Endothelial cell (in vitro differentiated cells): ENCODE measurements at regions not wholly inside any gene's neighbourhood (a gene's known extent, or its start where the extent isn't known, plus 50 kb on each side); places are given as distances from the start of the nearest gene placed in this dataset.

ENCODE experiments used
- DNase-seq: peaks from one replicate; pipeline ENCODE4 v3.0.0; 2021; ENCODE audit warnings: low spot score
- H3K27ac Mint-ChIP-seq: one replicate; pipeline ENCODE4 v1.8.0; 2021; ENCODE audit warnings: mixed read lengths, inconsistent platforms; ENCODE audit not compliant: unreplicated experiment
- H3K27me3 Mint-ChIP-seq: one replicate; pipeline ENCODE4 v1.8.0; 2021; ENCODE audit warnings: mild to moderate bottlenecking, moderate library complexity, mixed read lengths, inconsistent platforms; ENCODE audit not compliant: unreplicated experiment
- H3K36me3 Mint-ChIP-seq: one replicate; pipeline ENCODE4 v1.8.0; 2021; ENCODE audit warnings: mild to moderate bottlenecking, low read depth, mixed read lengths, inconsistent platforms; ENCODE audit not compliant: unreplicated experiment
- H3K4me1 Mint-ChIP-seq: one replicate; pipeline ENCODE4 v1.8.0; 2021; ENCODE audit warnings: mild to moderate bottlenecking, mixed read lengths, inconsistent platforms; ENCODE audit not compliant: unreplicated experiment
- H3K4me3 Mint-ChIP-seq: one replicate; pipeline ENCODE4 v1.8.0; 2021; ENCODE audit warnings: mild to moderate bottlenecking, mixed read lengths, inconsistent platforms; ENCODE audit not compliant: unreplicated experiment
- H3K9me3 Mint-ChIP-seq: one replicate; pipeline ENCODE4 v1.8.0; 2021; ENCODE audit warnings: mixed read lengths, inconsistent platforms; ENCODE audit not compliant: unreplicated experiment
- CTCF ChIP-seq: fragments of 200-600 bp; sonication (generic); IDR thresholded peaks from one replicate; pipeline ENCODE4 v1.5.0; 2021; ENCODE audit warnings: antibody characterized with exemption; ENCODE audit not compliant: unreplicated experiment

DNA sequence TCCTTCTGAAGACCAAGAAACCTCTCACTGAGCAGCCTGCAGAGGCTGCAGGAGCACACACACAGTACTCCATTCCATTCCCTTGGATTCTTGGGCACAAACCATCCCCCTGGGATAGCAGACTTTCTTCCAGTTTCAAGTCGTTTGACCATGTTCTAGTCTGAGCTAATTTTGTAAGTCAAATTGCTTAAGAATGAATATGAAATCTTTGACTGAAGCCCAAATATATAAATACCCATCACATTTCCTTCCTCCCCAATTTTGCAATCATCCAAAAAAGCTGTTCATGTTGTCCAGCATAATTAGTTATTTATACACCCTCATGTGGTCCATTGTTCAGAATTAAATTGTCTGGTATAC lies 231.2 kb upstream of the TPRG1 start:
- peaks cover 6% of the 10 kb centered on the region for H3K27me3 Mint-ChIP-seq
- H3K27ac Mint-ChIP-seq, result no peak overlapping the region
- peaks cover 14% of the 10 kb centered on the region for H3K36me3 Mint-ChIP-seq

DNA sequence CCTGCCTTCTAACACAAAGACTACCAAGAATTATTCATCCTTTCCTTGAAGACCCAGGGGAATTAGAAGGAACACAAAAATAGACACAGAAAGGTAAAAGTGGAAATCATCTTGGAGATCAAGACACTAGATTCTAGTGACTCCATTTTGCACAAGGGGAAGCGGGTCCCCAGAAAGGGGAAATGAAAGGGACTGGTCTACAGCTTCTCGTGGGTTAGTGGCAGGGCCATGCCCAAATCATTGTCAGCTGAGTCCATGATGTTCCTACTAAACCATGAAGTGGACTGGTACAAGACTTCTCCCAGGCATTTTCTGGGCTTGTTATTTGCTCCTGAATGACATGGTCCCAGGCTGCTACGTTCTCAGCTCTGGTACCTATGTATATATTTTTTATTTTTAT lies 230.7 kb upstream of the TPRG1 start:
- Mint-ChIP-seq H3K4me1 (peaks cover 31% of the 10 kb centered on the region), H3K4me3 (no peak overlapping the region), H3K9me3 (no peaks in the 10 kb centered on the region), H3K27ac (no peak overlapping the region), H3K27me3 (peaks cover 9% of the 10 kb centered on the region), H3K36me3 (peaks cover 14% of the 10 kb centered on the region)
- no peak for DNase-seq
- no peak for TF ChIP-seq CTCF

More for the DNA sequence above, 231.2 kb upstream of the TPRG1 start:
- TF ChIP-seq CTCF, result no peak
- DNase-seq, result no peak
- Mint-ChIP-seq H3K4me3 (no peak overlapping the region), H3K4me1 (peaks cover 31% of the 10 kb centered on the region), H3K9me3 (no peaks in the 10 kb centered on the region)

- Mint-ChIP-seq H3K4me3 (no peak overlapping the region), H3K4me1 (peaks cover 23% of the 10 kb centered on the region), H3K36me3 (peaks cover 14% of the 10 kb centered on the region), H3K9me3 (no peaks in the 10 kb centered on the region), H3K27ac (no peak overlapping the region), H3K27me3 (peaks cover 10% of the 10 kb centered on the region)
- no peak for DNase-seq
- no peak for TF ChIP-seq CTCF
Measured at GRCh38 chr3:188942191-188942590, 229.6 kb upstream of the TPRG1 start.

DNA sequence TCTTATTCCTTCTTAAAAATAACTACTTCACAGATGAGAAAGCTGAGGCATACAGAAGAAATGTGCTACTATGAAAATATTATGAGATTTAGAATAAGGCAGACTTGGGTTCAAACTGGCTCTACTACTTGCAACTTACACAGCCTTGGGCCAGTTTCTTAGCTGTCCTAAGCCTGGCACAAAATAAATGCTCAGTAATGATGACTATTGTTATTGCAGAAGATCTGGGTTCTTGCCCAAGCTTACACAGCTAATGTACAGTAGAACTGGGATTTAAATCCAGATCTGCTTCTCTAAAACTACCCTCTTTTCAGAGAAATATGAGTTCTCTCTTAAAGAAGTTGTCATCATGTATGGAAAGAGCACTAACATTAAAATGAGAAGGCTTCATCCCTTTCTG lies 228.2 kb upstream of the TPRG1 start:
- Mint-ChIP-seq H3K9me3 (no peaks in the 10 kb centered on the region), H3K4me1 (peaks cover 12% of the 10 kb centered on the region), H3K36me3 (peaks cover 11% of the 10 kb centered on the region), H3K27me3 (peaks cover 12% of the 10 kb centered on the region), H3K27ac (no peak overlapping the region), H3K4me3 (no peak overlapping the region)
- DNase-seq, result no peak
- TF ChIP-seq CTCF, result no peak

- Mint-ChIP-seq H3K27ac (no peak overlapping the region), H3K4me3 (no peak overlapping the region), H3K27me3 (peaks cover 11% of the 10 kb centered on the region), H3K36me3 (peaks cover 14% of the 10 kb centered on the region), H3K9me3 (no peaks in the 10 kb centered on the region), H3K4me1 (peaks cover 13% of the 10 kb centered on the region)
- no peak for TF ChIP-seq CTCF
- DNase-seq, result no peak
Measured at GRCh38 chr3:188944108-188944507, 227.7 kb upstream of the TPRG1 start.
